ENCODE measurements at regions not wholly inside any gene's neighbourhood (a gene's known extent, or its start where the extent isn't known, plus 50 kb on each side); places are given as distances from the start of the nearest gene placed in this dataset.

- TF ChIP-seq POLR2AphosphoS5 (IDR thresholded peaks at IDR 0.05; ENCODE audit: low read depth) (no peak), CTCF (IDR thresholded peaks at IDR 0.05; ENCODE audit: insufficient read depth, low read length) (no peak), REST (IDR thresholded peaks at IDR 0.05; ENCODE audit: insufficient replicate concordance, low read depth) (no peak)
Measured at GRCh38 chrX:45518552-45518951, 317.9 kb upstream of the DIPK2B start.
